ENCODE measurements at regions not wholly inside any gene's neighbourhood (a gene's known extent, or its start where the extent isn't known, plus 50 kb on each side); places are given as distances from the start of the nearest gene placed in this dataset.
"Not testable (repeated sequence)": the region's sequence is repeated elsewhere in the genome, so short reads cannot be mapped to it uniquely, and the experiment has no call there.

DNA sequence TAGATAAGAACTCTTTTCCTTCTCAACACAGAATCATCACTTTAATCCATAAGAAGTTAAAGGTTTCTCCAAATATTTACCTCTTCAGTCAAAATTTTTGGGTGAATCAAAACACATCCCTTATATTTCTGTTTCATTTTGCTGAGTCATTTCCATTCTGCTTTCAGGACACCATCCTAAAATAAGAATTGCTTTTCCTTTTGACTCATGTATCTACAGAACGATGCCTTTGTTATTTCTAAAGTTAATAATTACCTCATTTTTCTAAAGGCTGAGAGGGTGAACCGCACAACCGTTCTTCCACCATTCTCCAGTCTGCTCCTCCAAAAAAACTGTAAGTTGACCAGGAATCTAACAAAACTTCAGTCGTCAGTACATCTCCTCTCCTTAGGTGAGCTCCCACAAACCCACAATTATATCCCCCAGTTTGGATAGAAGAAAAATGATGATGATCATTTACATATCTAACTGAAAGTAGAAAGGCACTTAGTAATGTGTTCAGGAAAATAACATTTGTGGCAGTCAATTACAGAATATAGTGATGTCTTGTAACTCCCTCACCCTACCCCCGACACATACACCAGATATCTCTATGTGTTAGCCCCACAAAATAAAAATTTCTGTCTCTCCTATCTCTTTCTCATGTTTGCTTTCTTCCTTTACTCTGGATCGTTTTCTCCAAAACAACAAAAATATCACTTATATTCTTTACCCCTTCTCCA lies 162.5 kb downstream of the RAD51AP2 start:
- DNase-seq, result no peak

DNA sequence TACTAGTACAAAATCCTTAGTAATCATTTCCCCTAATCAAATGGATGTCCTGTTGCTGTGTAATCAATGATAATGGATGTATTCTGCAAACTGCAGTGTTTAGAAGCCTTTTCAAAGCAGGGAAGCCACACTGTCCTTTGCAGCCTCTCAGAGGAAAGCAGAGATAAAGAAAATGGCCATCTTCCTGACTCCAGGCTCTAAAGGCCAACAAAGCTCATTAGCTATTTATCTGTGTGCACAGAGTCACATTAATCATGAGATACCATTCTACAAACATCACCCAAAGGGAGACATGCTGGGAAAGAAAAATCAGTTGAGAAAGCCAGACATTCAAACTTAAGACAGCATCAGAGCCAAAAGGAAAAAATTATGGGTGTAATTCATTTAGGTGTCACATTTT lies 165.0 kb downstream of the RAD51AP2 start:
- no peak for DNase-seq

DNA sequence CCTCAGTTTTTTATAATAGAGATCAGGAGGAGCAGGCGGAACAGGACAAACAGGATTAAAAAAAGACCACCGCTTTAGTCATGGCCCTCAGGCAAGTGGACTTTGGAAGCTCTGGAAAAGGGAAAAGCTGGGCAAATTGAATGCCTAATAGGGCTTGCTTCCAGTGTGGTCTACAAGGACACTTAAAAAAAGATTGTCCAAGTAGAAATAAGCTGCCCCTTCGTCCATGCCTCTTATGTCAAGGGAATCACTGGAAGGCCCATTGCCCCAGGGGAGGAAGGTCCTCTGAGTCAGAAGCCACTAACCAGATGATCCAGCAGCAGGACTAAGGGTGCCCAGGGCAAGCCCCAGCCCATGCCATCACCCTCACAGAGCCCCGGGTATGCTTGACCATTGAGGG lies 175.5 kb downstream of the RAD51AP2 start:
- DNase-seq, result not testable (repeated sequence)

DNA sequence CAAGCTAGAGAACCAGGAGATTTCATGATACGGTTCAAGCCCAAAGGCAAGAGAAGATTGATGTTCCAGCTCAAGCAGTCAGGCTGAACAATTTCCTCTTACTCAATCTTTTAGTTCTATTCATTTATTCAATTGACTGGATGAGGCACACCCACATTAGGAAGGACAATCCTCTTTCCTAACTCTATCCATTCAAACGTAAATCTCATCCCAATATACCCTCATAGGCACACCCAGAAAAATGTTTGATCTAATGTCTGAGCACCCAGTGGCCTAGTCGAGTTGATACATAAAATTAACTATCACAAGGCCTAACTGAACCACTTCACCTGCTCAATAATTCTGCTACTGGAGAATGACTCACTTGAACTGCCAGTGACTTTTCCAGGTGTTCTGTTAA lies 180.7 kb downstream of the RAD51AP2 start:
- no peak for DNase-seq

DNA sequence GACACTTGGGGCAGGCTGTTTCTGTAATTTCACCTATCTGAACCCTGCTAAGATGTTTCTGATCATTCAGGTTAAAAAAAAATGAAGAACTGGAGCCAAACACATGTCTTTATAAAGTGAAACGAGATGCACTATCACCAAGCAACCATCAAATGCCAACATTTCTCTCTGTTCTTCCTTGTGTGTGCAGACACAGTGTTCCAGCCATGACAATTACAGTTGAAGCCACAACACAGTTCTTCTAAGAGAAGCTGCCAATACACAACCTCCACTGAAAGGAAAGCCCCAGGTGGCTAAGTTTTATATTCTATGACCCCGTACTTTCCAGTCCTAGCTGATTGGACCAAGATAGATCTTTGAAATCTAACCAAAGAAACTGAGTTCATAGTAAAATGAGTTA lies 181.8 kb downstream of the RAD51AP2 start:
- no peak for DNase-seq

DNA sequence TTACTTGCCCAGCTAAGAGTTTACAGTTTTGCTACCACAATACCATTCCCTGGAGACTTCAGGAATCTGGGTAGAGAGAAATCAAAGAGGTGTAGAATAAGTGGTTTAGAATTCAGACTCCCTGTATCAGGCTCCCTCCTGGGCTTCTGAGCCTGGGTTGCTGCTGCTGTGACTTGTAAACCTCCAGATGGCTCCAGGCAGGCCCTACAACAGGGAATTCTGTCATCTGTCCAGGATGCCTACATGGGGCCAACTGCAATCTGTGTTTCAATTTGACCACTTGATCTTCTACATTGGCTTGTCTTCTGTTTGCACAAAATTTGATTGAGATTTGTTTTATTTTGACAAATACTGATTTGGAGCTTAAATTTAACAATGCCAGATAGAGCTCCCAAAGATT lies 183.9 kb downstream of the RAD51AP2 start:
- no peak for DNase-seq

DNA sequence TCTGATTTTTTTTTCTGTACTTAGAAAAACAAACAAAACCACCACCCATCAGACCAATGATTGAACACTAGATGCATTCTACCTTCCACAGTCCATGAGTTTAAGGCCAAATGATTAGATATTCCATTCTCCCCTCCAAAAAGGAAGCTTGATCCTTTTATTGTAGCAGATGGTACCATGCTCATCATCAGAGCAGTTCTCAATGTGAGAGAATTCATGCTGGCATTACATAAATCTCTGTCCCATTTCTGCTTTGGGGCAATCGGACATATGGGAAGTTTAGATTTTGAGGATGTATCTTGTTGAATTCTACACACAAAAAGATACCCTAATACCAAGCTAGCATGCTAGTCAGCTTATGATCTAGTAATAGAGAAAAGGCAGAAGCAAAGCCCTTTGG lies 186.6 kb downstream of the RAD51AP2 start:
- DNase-seq, result no peak

DNA sequence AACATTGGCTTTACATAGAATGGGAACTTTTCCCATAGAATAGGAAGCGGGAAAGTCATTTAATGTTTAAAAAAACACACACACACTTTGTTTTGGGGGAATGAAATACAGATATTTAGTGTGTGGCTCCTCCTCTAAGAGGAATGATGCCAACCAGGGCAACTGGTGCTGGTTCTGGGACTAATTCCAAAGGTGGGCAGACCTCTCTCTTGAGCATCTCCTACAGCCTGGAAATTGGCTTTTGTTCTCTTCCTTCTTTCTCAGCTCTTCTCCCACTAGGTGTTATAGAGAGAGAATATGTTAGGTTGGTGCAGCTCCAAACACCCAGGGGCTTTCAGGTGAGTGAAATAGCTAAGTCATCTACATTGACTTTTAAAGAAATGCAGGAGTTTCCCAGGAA lies 190.1 kb downstream of the RAD51AP2 start:
- DNase-seq, result no peak

DNA sequence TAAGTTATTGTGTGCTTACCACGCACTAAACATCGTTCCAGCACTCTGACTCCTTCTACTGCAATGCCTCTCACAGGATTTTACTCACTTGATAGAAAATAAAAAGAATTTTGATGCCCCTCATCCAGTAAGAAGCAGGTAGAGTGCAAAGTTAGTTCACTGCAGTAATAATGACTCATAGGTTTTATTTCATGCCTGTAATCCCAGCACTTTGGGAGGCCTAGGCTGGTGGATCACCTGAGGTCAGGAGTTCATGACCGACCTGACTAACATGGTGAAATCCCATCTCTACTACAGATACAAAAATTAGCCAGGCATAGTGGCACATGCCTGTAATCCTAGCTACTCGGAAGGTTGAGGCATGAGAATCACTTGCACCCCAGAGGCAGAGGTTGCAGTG lies 190.6 kb downstream of the RAD51AP2 start:
- DNase-seq, result no peak

DNA sequence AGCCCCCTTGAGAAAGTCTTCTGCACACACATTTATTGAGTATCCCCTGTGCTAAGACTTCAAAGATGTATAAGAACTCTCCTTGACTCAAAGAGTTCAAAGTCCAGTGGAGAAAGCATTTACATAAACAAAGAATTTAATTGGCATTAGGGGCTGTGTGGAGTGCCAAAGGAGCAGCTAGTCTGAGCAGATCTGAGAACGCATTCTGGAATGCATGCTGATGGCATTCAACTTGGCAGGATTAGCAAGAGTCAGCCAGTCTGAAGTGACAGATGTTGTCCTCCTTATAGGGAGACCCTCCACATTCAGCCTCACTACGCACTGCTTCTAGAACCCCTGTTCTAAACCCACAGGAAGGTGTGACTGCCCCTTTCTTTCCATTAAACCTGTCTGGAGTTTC lies 191.5 kb downstream of the RAD51AP2 start:
- no peak for DNase-seq

DNA sequence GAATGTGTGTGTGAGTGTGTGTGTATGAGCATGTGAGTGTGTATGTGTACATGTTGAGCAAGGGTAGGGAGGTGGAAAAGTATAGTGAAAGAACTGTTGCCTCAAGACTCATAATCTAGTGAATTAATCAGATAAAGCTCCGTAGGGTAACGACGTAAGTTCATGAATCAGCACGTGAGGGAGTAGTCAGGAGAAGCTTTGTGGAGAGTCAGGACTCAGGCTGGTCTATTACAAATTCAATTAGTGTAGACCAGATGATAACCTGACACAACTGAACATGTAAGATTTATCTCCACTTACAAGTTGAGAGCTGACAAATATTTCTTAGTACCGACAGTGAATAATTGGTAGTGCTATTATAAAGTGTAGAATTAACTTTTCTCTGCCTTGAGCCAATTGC lies 194.5 kb downstream of the RAD51AP2 start:
- DNase-seq, result no peak

DNA sequence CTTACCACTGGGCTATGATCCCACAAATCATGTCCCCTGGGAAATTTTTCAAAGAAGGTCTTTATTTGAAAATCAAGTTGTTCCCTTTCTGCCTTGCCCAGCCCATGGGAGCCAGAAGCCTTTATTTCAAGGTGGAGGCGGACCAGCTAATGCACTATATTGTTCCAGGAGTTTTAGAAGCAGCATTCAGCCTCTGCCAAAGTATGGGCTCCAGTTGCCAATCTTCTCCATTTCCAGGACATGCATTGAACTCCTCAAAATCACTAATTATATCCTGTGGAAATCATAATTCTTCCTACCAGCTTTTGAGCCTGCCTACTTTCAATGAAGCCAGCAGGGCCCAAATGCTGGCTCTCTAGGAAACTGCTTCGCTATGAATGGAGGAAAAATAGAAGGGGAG lies 195.8 kb downstream of the RAD51AP2 start:
- DNase-seq, result no peak

DNA sequence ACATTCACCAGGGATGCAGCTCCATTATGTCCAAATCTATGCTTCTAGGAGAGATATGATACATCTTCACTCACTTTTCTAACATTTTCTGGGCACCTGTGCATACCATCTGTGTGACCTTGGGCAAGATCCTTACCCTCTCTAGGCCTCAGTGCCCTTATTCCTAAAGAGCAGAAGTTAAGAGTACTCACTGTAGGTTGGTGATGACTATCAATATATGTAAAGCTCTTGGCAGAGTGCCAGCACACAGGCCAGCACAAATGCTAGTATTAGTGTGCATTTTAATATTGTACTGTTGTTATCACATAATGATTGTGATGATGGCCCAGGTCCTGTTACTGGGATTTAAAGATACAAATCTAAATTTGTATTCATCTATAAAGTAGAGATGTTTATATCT lies 199.2 kb downstream of the RAD51AP2 start:
- no peak for DNase-seq

DNA sequence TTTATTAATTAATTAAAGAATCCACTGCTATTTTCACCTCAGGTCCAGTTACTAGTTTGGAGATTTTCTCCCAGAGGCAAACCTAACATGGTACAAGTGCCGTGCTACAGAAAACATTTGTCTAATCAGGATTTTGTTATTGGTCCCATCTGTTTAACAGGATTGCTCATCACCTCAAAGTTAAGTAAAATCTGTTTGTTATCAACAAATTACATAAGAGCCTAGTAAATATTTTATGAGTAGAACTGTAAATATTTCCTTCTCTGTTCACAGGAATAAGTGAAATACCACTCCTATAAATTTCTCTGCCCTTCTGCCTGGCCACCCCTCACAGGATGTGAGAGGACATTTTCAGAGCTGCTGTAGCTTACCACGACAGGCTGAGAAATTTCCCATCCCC lies 200.2 kb downstream of the RAD51AP2 start:
- no peak for DNase-seq

DNA sequence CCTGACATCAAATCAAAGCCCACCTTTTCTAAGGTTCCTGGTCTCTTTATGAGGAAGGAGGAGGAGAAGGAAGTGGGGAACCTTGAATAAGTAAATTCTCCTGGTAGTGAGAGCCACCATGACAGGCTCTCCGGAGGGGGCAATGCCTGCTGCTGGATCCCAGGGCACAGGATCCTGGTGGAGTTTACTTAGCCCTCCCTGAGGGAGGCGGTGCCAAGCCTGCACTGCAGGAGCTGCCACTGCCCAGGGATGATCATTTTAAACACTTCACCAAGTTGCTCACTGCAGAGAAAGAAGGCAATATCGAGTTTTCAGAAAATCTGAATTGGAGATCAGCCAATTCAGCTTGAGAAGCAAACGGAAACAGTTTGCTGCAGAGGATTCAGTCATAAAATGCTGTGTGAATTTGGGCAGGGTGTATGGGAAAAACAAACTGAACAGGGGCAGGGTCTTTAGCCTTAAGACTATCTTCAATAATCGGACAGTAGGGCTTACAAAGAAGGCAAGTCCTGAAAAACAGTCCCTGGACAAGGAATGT lies 200.7 kb downstream of the RAD51AP2 start:
- DNase-seq, result no peak

DNA sequence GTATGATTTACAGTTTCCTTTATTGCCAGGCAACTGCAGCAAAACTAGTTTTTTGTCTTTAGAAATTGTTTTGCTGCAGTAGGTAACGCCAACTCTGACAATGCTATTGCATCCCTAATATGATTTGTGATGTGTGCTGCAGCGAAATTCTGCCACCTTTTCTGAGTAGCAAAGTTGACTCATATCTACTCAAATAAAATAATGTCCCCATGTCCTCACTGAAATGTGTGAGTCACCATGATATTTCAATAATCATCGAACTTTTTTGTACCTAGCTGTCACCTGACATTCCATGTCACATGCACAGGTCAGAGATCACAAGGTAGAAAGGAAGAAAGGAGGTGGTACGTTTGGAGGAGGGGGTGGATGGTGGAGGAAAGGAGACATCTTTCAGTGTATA lies 205.0 kb downstream of the RAD51AP2 start:
- no peak for DNase-seq

DNA sequence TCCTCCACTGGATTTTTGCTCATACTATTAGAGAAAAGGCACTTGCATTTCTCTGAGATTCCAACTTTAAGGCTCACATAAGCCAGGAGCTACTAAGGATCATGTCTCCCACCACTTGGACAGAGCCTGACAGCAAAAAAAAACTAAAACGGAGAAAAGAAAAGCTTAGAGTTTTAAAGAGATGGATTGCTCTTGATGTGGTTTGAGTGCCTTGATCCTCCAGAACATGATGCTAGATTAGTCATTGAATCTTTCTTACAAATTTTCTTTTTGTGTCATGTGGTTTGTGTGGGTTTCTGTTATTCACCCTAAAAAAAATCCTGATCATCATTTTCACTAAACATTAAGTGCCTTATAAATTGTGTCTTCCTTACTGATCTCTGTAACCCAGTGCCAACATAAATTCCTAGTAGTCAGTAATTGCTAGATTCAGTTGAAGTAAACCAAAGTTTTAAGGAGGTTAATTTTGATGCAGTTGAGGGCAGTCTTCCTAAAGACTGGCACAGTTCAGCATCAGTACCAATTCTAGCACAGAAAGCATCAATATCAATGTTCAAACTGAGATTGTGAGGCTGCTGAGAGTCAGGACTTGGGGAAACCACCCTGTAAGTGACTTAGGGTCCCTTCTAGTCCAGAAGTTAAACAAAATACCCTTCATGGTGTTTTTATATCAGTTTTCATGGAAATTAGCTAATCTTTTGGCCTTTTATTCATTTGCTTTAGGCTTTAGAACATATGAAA lies 206.3 kb downstream of the RAD51AP2 start:
- no peak for DNase-seq

DNA sequence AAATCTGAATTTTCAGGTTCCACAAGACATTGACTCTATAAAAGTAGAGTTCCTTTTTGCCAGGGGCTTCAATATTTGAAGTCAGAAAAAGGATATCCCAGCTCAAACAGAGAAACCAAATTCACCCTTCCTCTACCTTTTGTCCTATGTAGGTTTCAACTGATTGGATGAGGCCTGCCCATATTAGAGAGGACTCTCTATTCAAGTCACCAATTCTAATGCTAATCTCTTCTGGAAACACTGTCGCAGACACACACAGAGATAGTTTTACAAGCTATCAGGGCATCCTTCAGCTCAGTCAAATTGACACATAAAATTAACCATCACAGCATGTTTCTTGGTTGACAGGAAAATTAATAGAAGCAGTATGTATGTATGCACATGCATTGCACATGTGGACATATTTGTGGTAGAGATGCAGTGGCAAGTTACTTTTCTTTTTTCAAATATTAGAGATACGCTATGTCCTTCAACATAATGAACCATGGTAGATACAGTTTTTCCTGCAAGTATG lies 207.1 kb downstream of the RAD51AP2 start:
- no peak for DNase-seq

DNA sequence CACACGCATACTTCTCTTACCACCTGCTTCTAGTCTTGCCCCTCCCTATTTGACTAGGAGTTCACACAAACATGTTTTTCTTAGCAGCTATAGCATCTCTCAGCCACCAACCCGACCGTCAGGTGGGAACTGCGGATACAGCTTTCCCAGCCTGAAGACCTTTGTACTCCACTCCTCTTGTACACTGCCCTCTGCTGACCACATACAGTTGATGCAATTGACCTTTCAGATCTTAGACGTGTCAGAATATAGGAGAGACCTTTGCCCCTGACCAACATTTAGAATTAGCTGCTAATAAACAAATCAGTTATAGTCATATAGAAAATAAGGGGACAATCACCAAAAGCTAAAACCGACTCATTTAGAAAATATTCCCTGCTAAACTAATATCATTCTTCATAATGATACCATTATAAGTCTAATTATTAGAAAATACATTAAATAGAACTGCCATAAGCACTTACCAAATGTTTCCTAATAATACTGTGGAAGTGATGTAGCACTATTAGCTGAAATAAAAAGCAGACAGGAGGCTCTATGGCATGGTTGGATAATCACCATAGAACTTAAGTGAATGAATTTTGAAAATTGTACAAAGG lies 208.4 kb downstream of the RAD51AP2 start:
- peak in 1 of 2 donors; percentile 7 for DNase-seq

DNA sequence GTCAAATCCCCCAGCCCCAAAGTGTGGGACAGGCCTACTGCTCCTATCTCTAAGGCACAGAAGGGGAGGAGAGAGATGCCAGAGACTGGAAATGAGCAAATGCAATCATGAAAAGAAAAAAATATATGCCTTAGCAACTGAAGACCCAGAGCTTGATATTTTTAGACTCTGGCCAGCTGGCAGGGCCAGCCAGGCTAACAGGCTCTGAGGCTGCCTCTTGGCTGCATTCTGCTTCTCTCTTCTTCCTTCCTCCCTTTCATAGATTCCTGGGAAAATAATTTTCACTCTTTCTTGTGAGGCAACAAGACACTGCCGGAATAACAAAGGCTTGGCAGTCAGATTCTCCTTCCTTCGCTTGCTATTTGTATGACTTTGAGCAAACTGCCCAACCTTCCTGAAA lies 209.1 kb downstream of the RAD51AP2 start:
- no peak for DNase-seq

DNA sequence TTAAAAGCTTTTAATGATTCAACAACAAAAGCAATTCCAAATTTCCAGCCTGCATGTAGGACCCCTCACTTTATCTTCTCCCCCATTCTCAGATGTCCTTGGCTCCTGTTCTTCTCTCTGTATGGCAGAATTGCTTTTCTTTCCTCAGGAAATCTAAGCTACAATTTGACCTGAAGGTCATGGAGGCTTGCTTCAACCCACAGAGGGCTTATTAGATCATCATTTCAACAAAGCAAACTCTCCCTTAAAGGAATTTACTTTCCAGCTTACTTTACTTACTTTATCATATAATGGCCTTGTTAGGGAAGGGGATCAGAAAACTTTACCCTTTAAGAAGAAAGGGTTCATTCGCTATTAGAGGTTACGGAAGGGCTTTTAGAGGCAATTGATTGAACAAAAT lies 211.5 kb downstream of the RAD51AP2 start:
- DNase-seq, result no peak

DNA sequence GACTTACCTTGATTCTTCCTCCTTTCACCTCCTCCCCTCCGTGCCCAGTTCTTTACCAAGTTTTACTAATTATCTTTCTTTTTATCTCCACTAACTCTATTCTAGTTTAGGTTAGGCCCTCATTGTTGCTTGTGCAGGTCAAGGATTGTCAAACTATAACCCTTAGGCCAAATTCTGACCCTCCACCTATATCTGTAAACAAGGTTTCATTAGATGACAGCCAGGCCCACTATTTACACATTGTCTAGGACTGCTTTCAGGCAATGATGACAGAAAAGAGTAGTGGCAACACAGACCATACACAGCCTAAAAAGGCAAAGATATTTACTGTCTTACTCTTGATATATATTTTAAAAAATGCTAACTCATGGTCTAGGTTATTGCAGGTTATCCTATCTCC lies 212.0 kb downstream of the RAD51AP2 start:
- DNase-seq, result no peak

DNA sequence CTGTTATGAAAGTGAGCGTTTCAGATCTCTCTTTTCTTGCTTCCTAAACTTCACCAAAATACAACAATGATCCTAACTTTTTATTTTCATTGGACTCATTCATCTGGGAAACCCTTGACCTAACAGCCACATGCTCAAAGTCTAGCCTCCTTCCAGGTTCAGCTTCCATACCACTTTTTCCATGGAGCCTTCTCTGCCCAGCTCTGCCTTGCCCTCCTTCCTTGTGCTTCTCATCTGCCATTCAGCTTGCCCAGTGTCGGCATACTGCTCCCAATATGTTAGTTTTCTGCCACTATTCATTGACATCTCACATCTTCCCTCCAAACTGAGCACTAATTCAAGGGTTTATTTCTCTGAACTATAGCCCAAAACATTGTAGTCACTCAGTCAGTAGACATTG lies 214.7 kb downstream of the RAD51AP2 start:
- no peak for DNase-seq

DNA sequence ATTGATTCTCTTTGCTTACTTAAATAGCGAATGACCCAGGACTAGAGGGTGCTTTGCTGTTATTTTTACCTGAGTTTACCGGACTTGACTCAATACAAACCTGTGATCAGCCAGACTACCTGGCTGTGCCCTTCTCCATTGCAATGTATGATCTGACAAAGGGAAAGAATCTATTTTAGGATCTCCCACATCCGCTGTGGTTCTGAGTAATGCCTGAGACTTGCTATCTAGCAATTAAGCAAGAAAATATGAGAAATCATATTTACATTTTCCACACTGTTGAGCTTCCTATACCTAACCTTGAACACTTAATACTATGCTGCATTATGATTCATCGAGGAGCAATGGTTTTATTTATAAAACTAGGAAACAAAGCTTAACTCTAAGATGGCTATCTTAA lies 215.2 kb downstream of the RAD51AP2 start:
- no peak for DNase-seq

All from CD4-positive, alpha-beta T cell treated with Interferon alpha-2 for 1 hour (primary cell).